Neural crest cell (in vitro differentiated cells): ENCODE measurements at regions not wholly inside any gene's neighbourhood (a gene's known extent, or its start where the extent isn't known, plus 50 kb on each side); places are given as distances from the start of the nearest gene placed in this dataset.
A peak's percentile ranks its signal among the peaks of the same experiment; 100 is the strongest.

Source experiments
- DNase-seq: peaks from one replicate; pipeline ENCODE4 v3.0.0; 2021; ENCODE audit warnings: low read depth, mixed read lengths, low spot score
- H3K27ac Mint-ChIP-seq: one replicate; pipeline ENCODE4 v1.8.0; 2021; ENCODE audit warnings: mild to moderate bottlenecking, mixed read lengths; ENCODE audit not compliant: unreplicated experiment
- H3K27me3 Mint-ChIP-seq: 2 replicates; pipeline ENCODE4 v1.8.0; 2021; ENCODE audit warnings: low read depth, mild to moderate bottlenecking, mixed read lengths
- H3K36me3 Mint-ChIP-seq: 2 replicates; pipeline ENCODE4 v1.8.0; 2021; ENCODE audit warnings: low read depth, mild to moderate bottlenecking, mixed read lengths
- H3K4me1 Mint-ChIP-seq: 2 replicates; pipeline ENCODE4 v1.8.0; 2021; ENCODE audit warnings: mixed read lengths
- H3K4me3 Mint-ChIP-seq: one replicate; pipeline ENCODE4 v1.8.0; 2021; ENCODE audit warnings: mild to moderate bottlenecking, mixed read lengths
- H3K9me3 Mint-ChIP-seq: 2 replicates; pipeline ENCODE4 v1.8.0; 2021; ENCODE audit warnings: mixed read lengths
- TF ChIP-seq, protein P1 (sequence below): fragments of 200-600 bp; sonication (generic); conservative IDR thresholded peaks from 2 replicates; pipeline ENCODE4 v1.5.0; 2021; ENCODE audit warnings: antibody characterized with exemption, mild to moderate bottlenecking

DNA sequence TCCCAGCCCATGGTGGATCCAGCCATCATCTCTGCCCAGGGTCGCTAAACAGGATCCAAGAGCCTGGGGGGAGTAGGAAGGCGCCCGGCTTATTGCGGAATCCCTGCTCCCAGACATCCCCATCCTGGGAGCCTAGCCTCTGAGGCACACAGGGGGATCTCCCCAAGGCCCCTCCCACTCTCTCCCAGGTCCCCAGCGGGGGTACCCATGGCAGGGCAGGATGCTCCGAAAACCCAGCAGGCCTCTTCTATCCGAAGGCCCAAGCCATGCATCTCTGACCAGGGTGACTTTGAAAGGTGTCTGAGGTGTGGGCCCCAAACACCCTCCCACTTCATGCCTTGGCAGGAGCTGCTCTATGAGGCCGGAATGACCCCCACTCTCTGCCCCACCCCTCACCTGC, 81.7 kb upstream of the RUFY1 start:
- H3K27ac Mint-ChIP-seq = no peak overlapping the region
- H3K9me3 Mint-ChIP-seq = no peaks in the 10 kb centered on the region
- H3K27me3 Mint-ChIP-seq = no peaks in the 10 kb centered on the region
- H3K4me3 Mint-ChIP-seq = no peak overlapping the region
- TF ChIP-seq, protein P1, sequence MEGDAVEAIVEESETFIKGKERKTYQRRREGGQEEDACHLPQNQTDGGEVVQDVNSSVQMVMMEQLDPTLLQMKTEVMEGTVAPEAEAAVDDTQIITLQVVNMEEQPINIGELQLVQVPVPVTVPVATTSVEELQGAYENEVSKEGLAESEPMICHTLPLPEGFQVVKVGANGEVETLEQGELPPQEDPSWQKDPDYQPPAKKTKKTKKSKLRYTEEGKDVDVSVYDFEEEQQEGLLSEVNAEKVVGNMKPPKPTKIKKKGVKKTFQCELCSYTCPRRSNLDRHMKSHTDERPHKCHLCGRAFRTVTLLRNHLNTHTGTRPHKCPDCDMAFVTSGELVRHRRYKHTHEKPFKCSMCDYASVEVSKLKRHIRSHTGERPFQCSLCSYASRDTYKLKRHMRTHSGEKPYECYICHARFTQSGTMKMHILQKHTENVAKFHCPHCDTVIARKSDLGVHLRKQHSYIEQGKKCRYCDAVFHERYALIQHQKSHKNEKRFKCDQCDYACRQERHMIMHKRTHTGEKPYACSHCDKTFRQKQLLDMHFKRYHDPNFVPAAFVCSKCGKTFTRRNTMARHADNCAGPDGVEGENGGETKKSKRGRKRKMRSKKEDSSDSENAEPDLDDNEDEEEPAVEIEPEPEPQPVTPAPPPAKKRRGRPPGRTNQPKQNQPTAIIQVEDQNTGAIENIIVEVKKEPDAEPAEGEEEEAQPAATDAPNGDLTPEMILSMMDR = no peak
- no peaks in the 10 kb centered on the region for H3K4me1 Mint-ChIP-seq
- DNase-seq = no peak
- H3K36me3 Mint-ChIP-seq = no peaks in the 10 kb centered on the region

DNA sequence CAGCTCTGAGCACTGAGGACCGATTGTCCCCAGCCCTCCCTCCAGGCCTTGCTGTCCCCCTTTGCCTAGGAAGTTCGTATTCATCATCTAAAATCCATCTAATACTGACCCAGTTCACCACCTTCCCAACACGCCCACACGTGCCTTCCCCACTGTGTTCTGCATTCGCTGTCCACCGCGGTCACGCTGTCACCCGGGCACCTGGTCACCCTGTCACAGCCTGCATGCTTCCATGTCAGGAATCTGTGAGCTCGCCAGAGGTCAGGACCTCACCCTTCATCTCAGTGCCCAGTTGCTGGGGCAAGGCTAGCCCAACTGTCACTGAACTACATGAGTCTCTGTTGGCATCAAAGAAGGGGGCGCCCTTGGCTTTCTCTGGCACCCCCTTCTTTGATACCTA, 82.9 kb upstream of the RUFY1 start:
- no peaks in the 10 kb centered on the region for H3K4me1 Mint-ChIP-seq
- no peaks in the 10 kb centered on the region for H3K36me3 Mint-ChIP-seq
- no peak overlapping the region for H3K4me3 Mint-ChIP-seq
- TF ChIP-seq, protein P1 = no peak
- no peaks in the 10 kb centered on the region for H3K27me3 Mint-ChIP-seq
- no peak for DNase-seq
- H3K9me3 Mint-ChIP-seq = no peaks in the 10 kb centered on the region
- no peak overlapping the region for H3K27ac Mint-ChIP-seq

DNA sequence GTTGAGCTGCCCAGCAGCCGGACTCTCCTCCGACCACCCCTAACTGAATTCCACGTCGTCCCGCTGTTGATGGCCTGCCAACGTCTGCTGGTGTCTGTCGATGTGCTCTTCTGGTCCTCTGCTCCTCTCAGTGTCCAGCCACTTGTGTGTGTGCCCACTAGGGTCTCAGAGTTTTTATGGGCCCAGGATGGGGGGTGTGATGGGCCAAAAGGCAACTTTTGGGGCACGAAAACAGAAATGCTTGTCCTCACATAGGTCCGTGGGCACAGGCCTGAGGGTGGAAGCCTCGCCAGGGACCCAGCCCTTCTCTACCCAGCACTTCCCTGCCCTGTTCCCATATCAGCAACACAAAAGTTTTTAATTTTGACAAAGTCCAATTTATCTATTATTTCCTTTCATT, 85.7 kb upstream of the RUFY1 start:
- no peak overlapping the region for H3K4me3 Mint-ChIP-seq
- no peaks in the 10 kb centered on the region for H3K36me3 Mint-ChIP-seq
- peaks cover 1% of the 10 kb centered on the region for H3K27me3 Mint-ChIP-seq
- H3K9me3 Mint-ChIP-seq = no peaks in the 10 kb centered on the region
- TF ChIP-seq, protein P1 = no peak
- no peak for DNase-seq
- no peak overlapping the region for H3K27ac Mint-ChIP-seq
- H3K4me1 Mint-ChIP-seq = no peaks in the 10 kb centered on the region

DNA sequence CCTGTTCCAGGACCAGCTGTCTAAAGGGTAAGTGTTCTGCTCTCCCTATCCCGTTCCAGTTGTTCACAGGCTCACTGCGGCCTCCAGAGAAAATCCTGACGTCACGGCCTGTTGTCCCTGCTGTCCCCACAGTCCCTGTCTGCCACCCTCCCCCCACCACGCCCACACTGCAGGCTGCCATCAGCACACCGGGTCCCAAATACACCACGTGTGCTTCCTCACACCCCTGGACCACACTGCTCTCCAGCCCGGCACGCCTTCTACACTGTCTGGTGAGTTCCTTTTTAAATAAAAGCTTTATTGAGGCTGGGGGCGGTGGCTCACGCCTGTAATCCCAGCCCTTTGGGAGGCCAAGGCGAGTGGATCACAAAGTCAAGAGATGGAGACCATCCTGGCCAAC, 88.3 kb upstream of the RUFY1 start:
- Mint-ChIP-seq H3K27ac (peak overlapping the region; percentile 67), H3K4me3 (no peak overlapping the region), H3K4me1 (no peaks in the 10 kb centered on the region), H3K36me3 (no peaks in the 10 kb centered on the region), H3K27me3 (peaks cover 6% of the 10 kb centered on the region), H3K9me3 (no peaks in the 10 kb centered on the region)
- DNase-seq = no peak
- TF ChIP-seq, protein P1 = no peak

DNA sequence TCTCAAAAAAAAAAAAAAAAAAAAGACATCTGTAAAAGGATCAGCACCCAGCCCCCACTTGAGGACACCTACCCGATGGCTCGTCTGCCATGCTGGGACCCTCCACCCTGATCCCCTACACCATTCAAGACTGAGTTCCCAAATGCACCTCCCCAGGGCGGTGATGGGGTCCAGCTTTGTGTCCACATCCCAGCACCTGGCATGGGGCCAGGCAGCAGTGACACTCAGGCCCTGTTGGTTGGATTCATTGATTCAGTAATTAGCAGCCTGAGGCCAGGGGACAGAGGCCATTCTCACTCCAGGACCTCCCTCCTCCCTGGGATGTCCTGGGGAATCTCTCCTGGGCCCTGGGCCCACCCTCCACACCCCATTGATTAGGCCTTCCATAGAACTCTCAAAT, 88.8 kb upstream of the RUFY1 start:
- Mint-ChIP-seq H3K36me3 (no peaks in the 10 kb centered on the region), H3K4me1 (no peaks in the 10 kb centered on the region), H3K27me3 (peaks cover 6% of the 10 kb centered on the region), H3K9me3 (no peaks in the 10 kb centered on the region), H3K4me3 (no peak overlapping the region), H3K27ac (no peak overlapping the region)
- no peak for DNase-seq
- TF ChIP-seq, protein P1 = no peak

DNA sequence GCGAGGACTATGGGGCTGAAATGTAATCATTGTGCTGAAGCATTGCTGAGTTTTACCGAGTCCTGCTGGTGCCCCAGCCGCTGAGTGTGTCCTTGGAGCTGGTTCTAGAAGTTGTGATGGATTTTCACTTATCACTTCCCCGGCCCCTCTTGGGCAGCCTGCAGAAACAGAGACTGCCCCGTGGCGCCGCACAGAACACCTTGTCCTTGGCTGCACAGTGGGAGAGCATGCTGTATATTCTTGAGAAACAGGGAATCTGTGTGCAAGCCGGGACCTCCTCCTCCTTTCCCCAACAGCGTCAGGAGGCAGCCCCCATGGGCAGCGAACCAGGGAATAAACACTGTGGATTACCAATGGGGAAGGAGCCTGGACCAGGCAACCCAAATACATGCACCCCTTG, 90.6 kb upstream of the RUFY1 start:
- Mint-ChIP-seq H3K36me3 (no peaks in the 10 kb centered on the region), H3K4me1 (no peaks in the 10 kb centered on the region), H3K9me3 (peaks cover under 1% of the 10 kb centered on the region), H3K4me3 (no peak overlapping the region), H3K27ac (no peak overlapping the region), H3K27me3 (peaks cover 7% of the 10 kb centered on the region)
- DNase-seq = no peak
- TF ChIP-seq, protein P1 = no peak
